ENCODE measurements at regions not wholly inside any gene's neighbourhood (a gene's known extent, or its start where the extent isn't known, plus 50 kb on each side); places are given as distances from the start of the nearest gene placed in this dataset.

GRCh38 chr3:87461036-87461435 is 184.7 kb upstream of the POU1F1 start:
- Histone ChIP-seq H3K27me3 (ENCODE audit: insufficient read depth, low read length, poor library complexity, severe bottlenecking) (no peaks in the 10 kb centered on the region), H3K36me3 (ENCODE audit: insufficient read depth, low read length) (no peaks in the 10 kb centered on the region), H3K9ac (ENCODE audit: low read depth, low read length, poor library complexity, severe bottlenecking) (no peak overlapping the region), H3K4me1 (ENCODE audit: insufficient read depth, low read length, poor library complexity, severe bottlenecking) (no peaks in the 10 kb centered on the region), H3K79me2 (ENCODE audit: insufficient read depth, low read length) (no peaks in the 10 kb centered on the region), H3K9me2 (replicated peaks; ENCODE audit: low read depth, low read length) (no peaks in the 10 kb centered on the region), H3K9me3 (ENCODE audit: insufficient read depth, low read depth, low read length) (no peaks in the 10 kb centered on the region), H3K4me2 (ENCODE audit: low read depth, low read length, poor library complexity, severe bottlenecking) (no peak overlapping the region), H3F3A (ENCODE audit: low read depth) (no peaks in the 10 kb centered on the region), H3K4me3 (ENCODE audit: low read length, poor library complexity, severe bottlenecking) (no peak overlapping the region), H2AFZ (ENCODE audit: low read length) (no peak overlapping the region), H4K20me1 (ENCODE audit: insufficient read depth, low read length, poor library complexity, severe bottlenecking) (no peaks in the 10 kb centered on the region)
- TF ChIP-seq CTCF (conservative IDR thresholded peaks at IDR 0.05; ENCODE audit: low read length) (no peak), EZH2phosphoT487 (IDR thresholded peaks at IDR 0.05; ENCODE audit: borderline replicate concordance) (no peak)

GRCh38 chr3:87448558-87448957 is 172.2 kb upstream of the POU1F1 start:
- no peak for TF ChIP-seq CTCF (conservative IDR thresholded peaks at IDR 0.05; ENCODE audit: low read length)
- no peak for TF ChIP-seq EZH2phosphoT487 (IDR thresholded peaks at IDR 0.05; ENCODE audit: borderline replicate concordance)
- no peak overlapping the region for H3K4me2 ChIP-seq (ENCODE audit: low read depth, low read length, poor library complexity, severe bottlenecking)
- H3K36me3 ChIP-seq (ENCODE audit: insufficient read depth, low read length): no peaks in the 10 kb centered on the region
- no peaks in the 10 kb centered on the region for H3K9me2 ChIP-seq (replicated peaks; ENCODE audit: low read depth, low read length)
- no peak overlapping the region for H3K9ac ChIP-seq (ENCODE audit: low read depth, low read length, poor library complexity, severe bottlenecking)
- H3K9me3 ChIP-seq (ENCODE audit: insufficient read depth, low read depth, low read length): no peaks in the 10 kb centered on the region
- no peaks in the 10 kb centered on the region for H3K79me2 ChIP-seq (ENCODE audit: insufficient read depth, low read length)
- H3F3A ChIP-seq (ENCODE audit: low read depth): no peaks in the 10 kb centered on the region
- no peaks in the 10 kb centered on the region for H4K20me1 ChIP-seq (ENCODE audit: insufficient read depth, low read length, poor library complexity, severe bottlenecking)
- H3K27me3 ChIP-seq (ENCODE audit: insufficient read depth, low read length, poor library complexity, severe bottlenecking): no peaks in the 10 kb centered on the region
- H3K4me1 ChIP-seq (ENCODE audit: insufficient read depth, low read length, poor library complexity, severe bottlenecking): no peaks in the 10 kb centered on the region
- H2AFZ ChIP-seq (ENCODE audit: low read length): no peak overlapping the region
- no peak overlapping the region for H3K4me3 ChIP-seq (ENCODE audit: low read length, poor library complexity, severe bottlenecking)

- Histone ChIP-seq H2AFZ (ENCODE audit: low read length) (no peak overlapping the region), H3K27me3 (ENCODE audit: insufficient read depth, low read length, poor library complexity, severe bottlenecking) (no peaks in the 10 kb centered on the region), H3K4me2 (ENCODE audit: low read depth, low read length, poor library complexity, severe bottlenecking) (no peak overlapping the region), H3F3A (ENCODE audit: low read depth) (no peaks in the 10 kb centered on the region), H3K79me2 (ENCODE audit: insufficient read depth, low read length) (no peaks in the 10 kb centered on the region), H3K9ac (ENCODE audit: low read depth, low read length, poor library complexity, severe bottlenecking) (no peak overlapping the region), H3K4me1 (ENCODE audit: insufficient read depth, low read length, poor library complexity, severe bottlenecking) (no peaks in the 10 kb centered on the region), H3K4me3 (ENCODE audit: low read length, poor library complexity, severe bottlenecking) (no peak overlapping the region), H3K36me3 (ENCODE audit: insufficient read depth, low read length) (no peaks in the 10 kb centered on the region), H3K9me2 (replicated peaks; ENCODE audit: low read depth, low read length) (no peaks in the 10 kb centered on the region), H4K20me1 (ENCODE audit: insufficient read depth, low read length, poor library complexity, severe bottlenecking) (no peaks in the 10 kb centered on the region), H3K9me3 (ENCODE audit: insufficient read depth, low read depth, low read length) (no peaks in the 10 kb centered on the region)
- no peak for TF ChIP-seq EZH2phosphoT487 (IDR thresholded peaks at IDR 0.05; ENCODE audit: borderline replicate concordance)
- TF ChIP-seq CTCF (conservative IDR thresholded peaks at IDR 0.05; ENCODE audit: low read length): no peak
Observed at GRCh38 chr3:87446849-87447387, 170.5 kb upstream of the POU1F1 start.
